ENCODE measurements at regions not wholly inside any gene's neighbourhood (a gene's known extent, or its start where the extent isn't known, plus 50 kb on each side); places are given as distances from the start of the nearest gene placed in this dataset.

DNA sequence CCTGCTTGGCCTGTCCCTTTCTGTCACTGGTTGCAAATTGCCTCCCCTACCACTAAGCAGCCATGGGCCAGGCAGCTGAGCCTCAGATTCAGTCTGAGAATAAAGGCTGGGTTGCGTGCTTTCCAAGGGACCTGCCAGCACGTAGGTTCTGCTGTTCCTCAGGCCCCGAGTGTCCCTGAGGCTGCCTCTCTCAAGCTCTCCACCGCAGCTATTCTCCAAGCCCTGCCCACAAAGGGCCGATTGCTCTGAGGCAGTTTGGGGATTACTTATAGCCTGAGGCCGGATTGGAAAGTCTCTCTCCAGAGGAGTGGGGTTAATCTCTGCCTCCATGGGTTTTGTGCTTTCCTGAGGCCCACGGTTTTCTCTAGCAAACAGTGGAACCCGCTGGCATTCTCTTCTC lies 590.7 kb downstream of the BCOR start:
- no peak for DNase-seq (ENCODE audit: low read depth)

DNA sequence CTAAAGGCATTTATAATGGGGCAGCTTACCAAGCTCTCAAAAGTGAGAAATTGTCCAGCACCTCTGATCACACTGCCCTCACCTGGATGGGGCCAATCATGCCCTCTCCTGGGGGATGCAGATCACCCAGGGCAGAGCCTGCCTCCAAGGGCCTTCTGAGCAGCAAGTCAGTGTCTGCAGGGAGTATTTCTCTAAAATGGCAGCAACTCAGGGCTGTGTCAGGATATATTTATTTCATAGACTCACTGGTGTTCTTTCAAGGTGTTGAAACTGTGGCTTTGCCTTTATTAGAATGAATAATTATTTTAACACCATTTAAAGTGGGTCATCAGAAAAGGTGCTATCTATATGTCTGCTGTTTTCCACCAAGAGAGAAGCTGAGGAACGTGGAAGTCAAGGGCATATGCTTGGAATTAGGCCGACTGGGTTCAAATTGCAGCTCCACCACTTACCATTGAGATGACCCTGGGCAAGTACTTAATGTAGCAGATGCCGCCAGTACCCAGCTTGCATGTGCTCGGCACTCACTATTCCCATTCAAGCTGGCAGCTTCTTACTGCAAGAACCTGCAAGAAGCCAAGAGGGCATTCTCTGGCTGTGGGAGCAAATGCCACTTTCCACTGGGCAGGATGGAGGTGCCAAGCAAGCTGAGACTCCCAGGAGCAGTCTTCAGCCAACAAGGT lies 590.0 kb downstream of the BCOR start:
- no peak for DNase-seq (ENCODE audit: low read depth)

DNA sequence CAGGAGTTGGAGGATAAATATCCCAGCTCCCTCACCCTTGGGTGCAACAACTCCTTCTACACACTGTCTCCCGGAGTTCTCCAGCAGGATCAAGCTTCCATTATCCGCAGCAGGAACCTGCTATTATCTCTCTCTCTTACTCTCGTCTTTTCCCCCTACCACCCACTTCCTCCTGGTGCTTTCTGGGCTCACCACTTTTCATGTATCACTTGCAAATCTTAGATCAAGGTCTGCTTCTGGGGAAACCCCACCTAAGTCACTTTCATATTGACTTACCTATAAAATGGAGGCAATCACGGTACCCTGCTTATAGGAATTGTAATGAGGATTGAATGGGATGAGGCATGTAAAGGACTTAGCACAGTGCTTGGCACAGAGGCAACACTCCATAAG lies 589.5 kb downstream of the BCOR start:
- no peak for DNase-seq (ENCODE audit: low read depth)

DNA sequence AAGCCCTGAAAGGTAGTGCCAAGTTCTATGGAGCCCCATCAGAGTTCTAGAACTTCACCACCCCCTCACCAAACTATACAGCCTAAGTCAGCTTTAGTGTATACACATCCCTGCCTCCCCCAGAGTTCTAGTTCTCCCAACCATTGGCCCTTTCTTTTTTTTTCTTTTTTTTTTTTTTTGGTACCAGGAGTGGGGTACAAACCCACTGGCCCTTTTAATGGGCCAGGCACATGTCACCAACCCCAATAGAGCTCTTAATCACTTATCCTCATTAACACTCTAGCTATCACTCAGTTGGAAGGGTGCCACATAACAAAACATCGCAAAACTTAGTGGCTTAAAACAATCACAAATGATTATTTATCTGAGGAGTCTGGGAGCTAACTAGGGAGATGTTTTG lies 588.6 kb downstream of the BCOR start:
- no peak for DNase-seq (ENCODE audit: low read depth)

DNA sequence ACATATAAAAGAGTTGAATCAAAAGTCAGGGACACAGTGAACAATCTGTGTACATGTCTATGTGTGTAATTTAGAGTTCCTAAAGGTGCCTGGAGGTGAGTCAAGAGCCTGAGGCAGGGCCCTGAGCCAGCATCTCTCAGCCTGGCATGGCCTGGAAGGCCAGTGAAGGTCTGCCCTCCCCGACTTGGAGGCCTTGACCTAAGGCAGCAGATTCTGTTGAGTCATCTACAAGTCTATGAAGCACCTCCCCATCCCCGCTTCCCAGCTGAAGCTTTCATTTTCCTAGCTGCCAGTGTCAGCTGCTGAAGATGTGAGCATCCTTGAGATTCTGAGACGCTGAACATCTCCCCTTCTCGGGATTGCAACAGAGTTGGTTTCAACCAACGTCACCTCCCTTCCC lies 583.9 kb downstream of the BCOR start:
- no peak for DNase-seq (ENCODE audit: low read depth)

DNA sequence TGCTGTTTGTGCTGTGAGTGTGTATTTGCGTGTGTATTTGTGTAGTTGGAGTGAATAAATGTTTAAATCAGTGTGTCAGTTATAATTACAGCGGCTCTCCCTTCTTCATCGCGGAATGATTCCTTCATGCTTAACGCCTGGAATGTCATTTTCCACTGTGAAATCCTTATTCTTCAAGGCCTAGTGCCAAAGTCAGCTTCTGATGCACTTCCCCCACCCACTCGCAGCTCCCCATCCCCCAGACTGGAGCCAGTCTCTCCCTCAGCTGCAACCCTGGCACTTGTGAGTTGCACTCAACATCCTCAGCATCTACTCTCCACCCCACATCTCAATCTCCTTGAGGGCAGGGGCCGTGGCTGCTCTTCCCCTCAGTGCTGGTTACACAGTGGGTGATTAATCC lies 583.0 kb downstream of the BCOR start:
- DNase-seq (ENCODE audit: low read depth) = no peak

DNA sequence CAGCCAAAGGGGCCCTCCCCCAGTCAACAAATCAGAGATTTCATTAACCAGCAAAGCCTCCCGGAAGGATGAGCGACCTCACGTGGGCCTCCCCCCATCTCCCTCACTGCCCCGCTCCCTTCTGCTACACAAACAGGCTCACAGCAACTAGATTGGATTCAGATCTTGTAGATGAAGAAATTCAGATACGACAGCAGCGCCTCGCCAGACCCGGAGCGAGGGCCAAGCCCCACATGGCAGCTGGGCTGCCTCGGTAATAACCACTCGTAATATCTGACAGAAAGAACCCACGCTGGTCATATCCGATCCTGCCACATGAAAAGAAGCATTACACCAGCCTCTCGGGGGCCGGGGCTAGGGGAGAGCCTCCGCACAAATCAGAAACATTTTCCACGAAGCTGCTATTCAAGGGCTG lies 581.3 kb downstream of the BCOR start:
- DNase-seq (ENCODE audit: low read depth) = no peak

DNA sequence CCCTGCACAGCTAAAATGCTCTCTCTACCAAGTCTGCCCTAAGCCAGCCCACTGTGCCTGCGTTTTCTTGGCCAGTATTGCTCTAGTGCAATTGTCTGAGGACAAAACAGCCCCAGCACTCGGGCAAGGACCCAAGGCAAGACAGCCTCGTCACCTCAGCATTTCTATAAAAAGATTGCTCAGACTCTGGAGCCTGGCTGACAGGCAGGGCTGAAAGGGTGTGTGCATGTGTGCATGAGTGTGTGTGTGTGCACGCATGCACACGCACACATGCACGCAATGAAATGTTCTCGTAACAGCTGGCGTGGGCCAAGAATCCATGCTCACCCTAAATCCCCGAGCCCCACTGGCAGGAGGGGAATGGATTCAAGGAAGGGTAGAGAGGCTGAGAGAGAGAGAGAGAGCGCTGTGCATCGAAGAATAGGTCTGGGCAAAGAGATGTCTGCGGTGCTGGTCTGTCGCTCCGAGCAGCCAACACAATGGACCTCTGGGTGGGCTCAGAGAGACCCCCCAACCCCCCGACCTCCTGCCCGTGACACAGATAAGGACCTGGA lies 579.2 kb downstream of the BCOR start:
- no peak for DNase-seq (ENCODE audit: low read depth)

DNA sequence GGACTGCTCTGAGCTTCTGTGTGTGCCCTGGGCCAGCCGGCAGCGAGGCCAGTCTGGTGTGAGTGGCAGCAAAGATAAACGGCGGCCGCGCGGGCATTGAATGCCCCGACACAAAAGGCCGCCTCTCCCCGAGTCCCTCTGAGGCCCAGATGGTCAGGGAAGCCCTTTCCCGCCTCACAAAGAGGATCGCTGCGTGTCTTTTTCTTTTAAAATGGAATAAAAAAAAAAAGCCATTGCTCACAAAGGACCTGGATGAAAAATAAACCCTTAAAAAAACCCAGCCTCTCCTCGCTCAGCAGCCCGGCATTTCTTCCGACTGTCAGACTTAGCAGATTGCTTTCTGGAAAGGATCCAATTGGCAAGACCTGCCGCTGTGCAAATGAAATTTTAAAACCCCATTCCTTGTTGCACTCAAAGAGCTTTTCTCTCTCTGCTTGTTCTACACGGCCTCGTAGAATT lies 578.7 kb downstream of the BCOR start:
- DNase-seq (ENCODE audit: low read depth) = no peak

DNA sequence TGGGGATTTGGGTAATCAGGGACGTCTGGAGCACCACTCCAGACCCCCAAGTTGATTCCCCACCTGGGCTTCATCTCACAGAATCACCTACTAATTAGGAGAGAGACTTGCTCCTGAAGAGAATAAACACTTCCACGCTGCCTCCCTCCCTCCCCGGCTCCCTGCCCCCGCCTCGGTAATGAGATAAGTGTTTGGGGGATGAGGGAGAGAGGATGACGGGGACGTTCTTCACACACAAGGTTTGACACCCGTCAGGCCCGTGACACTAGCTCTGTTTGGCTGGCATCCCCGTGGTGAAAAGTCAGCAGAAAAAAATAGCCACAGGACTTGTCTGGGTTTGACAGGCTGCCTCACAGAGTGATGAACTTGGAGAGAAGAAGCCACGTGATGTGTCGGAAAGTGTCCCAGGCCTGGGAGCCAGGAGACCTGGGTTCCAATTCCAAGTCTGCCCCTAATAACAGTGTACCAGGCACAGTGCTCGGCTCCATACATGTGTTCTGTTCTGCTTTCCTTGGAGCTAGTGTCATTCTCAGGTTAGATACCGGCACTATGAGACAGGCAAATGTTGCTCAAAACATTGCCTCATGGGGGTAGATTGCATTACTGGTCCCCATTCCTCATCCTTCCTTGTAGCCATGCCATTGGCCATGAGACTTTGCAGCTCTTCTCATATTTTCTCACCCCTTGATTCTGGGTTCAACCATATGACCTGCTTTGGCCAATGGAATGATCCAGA lies 578.0 kb downstream of the BCOR start:
- no peak for DNase-seq (ENCODE audit: low read depth)

DNA sequence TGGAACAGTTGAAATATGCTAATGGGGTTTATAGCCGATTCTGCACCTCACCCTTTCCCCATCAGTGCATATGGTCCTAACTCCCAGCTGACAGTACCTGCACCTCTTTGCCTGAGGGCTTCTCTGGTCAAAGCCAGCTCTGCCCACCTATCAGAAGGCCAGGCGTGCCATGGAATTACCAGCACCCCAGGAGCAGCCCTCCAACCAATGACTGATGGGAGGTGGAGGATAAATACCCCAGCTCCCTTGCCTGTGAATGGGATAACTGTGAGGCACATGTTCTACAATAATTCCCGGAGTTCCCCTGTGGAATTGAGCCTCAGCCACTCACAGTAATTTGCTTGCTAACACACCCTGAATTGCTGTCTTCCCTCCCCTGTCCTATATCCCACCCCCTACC lies 572.0 kb downstream of the BCOR start:
- no peak for DNase-seq (ENCODE audit: low read depth)

DNA sequence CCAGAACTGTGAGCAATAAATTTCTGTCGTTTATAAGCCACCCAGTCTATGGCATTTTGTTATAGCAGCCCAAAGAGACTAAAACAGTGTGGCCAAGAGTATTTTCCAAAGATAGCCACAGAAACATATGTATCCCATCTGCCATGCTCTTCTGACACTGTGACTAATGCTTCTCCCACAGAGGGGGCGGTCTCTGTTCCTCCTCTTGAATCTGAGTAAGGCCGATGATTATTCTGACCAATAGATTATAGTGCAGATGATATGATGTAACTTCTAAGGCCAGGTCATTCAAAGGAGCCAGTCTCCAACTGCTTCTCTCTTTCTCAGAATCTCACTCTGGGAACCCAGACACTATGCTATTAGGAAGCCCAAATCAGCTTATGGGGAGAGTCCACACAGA lies 570.7 kb downstream of the BCOR start:
- DNase-seq (ENCODE audit: low read depth) = no peak

DNA sequence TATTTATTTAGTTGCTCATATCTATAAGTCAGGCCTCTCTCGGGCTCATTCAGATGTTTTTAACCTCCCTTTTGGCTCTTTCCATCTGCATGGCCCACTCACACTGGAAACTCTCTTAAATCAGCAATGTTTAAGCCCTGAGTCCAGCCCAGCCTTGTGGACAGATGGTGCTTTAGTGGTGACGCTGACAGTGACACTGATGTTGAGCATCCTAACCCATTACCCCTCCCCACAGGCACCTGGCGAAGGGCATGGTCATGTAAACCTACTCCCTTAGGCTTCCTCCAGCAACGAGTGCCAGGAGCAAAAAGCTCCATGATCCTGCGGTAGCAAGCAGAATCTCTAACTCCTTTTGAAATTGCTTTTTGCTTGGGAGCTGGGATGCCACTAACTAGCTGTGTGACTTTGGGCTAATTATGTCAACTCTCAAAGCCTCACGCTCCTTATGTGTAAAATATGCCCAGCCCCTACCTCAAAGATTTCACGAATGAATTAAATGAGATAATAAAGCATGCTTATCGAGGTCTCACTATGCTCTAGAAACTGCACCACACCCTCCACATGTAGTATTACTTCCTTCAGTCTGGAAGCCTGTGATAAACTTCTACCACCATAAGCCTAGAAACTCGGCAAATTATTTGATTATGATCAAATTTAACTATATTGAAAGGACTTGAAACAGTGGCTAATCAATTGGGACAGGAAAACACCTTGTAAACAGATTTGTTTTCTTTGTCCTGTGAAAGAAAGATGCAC lies 569.4 kb downstream of the BCOR start:
- no peak for DNase-seq (ENCODE audit: low read depth)

DNA sequence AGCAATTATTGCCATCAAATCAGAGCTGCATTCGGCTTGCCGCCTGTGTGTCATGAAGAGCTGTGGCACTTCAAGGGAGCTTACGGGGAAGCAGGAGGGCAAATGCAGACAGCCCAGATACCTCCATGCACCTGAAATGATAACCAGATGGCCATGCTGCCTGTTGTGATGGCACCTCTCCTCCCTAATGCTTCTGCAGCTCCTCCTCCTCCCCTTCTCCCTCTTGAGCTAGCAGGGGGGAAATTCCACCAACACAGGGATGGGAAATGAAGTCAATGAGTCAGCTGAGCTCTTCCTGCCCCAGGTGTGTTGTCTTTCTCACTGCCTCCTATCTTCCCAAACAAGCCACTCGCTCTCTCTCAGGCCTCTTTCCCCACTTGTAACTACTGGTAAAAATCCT lies 565.0 kb downstream of the BCOR start:
- DNase-seq (ENCODE audit: low read depth) = no peak

DNA sequence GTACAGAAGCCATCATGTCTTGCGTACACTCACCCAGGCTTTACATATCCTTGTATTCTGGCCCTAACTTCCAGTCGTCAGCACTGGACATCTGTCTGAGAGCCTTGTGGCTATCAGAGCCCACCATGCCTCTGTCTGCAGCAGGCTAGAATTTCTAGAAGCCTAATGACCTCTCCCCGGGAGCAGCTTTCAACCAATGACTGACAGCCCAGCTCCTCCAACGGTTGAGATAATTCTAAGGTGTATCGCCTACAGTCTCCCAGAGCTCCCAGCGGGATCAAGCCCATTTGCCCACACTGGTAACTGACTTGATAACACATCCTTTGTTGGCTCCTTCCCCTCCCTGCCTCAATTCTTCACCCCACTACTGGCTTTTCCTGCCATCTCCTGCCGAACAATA lies 562.8 kb downstream of the BCOR start:
- DNase-seq (ENCODE audit: low read depth) = no peak

DNA sequence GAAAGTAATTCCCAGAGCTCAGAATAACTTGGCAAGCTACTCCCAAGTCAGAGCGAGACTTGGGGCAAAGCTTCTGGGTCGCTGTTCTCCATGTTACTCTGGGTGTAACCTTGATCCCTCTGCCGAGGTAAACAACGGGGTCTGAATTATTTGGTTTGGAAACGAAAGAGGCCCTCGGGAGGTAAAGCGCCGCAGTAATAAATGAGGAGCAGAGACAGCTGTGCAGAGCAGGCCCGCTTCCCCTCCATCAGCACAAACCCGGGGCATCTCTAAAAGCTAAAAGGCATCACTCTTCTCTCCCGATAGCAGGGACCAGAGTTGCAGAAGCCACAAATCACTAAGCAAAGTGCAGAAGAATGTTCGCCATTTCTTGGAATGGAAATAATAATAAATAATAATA lies 561.5 kb downstream of the BCOR start:
- DNase-seq (ENCODE audit: low read depth) = no peak

DNA sequence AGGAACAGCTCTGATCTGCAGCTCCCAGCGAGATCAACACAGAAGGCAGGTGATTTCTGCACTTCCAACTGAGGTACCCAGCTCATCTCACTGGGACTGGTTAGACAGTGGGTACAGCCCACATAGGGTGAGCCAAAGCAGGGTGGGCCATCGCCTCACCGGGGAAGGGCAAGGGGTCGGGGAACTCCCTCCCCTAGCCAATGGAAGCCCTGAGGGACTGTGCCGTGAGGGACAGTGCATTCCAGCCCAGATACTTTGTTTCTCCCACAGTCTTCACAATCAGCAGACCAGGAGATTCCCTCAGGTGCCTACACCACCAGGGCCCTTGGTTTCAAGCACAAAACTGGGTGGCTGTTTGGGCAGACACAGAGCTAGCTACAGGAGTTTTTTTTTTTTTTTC lies 555.9 kb downstream of the BCOR start:
- DNase-seq (ENCODE audit: low read depth) = no peak

DNA sequence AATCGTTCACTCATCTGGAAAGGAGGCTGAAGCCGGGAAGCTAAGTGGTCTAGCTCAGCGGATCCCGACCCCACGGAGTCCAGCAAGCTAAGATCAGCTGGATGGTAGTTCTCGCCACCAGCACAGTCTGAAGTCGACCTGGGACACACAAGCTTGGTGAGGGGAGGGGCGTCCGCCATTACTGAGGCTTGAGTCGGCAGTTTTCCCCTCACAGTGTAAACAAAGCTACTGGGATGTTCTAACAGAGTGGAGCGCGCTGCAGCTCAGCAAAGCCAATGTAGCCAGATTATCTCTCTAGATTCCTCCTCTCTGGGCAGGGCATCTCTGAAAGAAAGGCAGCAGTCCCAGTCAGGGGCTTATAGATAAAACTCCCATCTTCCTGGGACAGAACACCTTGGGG lies 555.4 kb downstream of the BCOR start:
- no peak for DNase-seq (ENCODE audit: low read depth)

DNA sequence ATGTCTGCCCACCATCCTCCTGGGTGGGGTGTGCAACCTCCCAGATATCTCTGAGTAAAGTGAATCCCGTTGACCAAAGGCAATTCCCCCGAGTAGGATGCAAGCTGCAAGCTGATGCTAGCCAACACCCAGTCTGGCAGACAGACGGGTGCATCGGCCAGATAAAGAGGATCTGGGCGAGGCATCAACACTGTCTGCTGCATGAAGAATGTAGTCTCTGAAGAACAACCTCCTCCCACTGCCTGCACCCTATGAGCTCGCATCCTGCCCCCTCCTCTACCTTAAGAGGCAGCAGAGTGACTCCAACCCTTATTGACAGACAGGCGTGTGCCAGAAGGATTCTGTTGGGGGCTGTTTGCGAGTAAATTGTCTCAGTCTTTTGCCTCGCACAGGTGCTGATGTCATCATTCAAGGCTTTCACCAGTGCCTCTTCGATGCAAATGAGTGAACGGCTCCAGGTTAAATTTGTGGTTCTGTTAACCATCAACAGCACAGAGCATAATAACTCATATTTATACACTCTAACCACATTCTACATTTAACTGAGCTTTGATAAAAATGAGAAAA lies 546.9 kb downstream of the BCOR start:
- no peak for DNase-seq (ENCODE audit: low read depth)

DNA sequence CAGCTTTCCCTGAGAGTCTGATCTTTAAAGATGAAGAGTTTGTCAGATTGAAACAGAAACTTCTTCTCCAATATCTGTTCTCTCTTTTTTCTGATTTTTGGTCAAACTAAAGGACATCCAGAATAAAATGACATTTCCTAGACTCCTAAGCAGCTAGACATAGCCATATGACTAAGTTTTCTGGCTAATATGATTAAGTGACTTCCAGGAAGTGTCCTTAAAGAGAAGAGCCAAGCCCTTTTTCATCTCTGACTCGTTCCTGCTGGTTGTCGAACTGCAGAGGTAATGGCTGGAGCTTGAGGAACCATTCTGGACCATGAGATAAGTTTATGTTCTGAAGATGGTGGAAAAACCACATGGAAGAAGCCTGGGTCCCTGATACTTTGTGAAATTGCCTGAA lies 546.0 kb downstream of the BCOR start:
- DNase-seq (ENCODE audit: low read depth) = no peak

DNA sequence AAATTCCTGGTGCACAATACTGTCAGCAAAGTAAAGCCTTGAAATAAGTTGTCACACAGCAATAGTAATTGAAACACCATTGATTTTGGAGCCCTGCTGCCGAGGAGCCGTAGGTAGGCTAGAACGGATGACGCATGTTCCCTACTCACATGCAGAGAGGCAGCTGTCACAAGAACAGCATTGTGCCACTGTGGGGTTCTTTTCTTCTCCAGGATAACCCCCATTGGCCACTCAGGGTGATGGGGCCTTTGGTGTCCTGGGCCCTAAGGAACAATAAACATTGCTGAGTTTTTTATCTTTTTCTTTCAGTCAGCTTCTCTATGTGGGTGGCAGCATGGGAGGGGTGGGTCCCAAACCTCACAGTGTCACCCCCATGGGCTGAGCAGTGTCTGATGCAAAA lies 542.3 kb downstream of the BCOR start:
- no peak for DNase-seq (ENCODE audit: low read depth)

DNA sequence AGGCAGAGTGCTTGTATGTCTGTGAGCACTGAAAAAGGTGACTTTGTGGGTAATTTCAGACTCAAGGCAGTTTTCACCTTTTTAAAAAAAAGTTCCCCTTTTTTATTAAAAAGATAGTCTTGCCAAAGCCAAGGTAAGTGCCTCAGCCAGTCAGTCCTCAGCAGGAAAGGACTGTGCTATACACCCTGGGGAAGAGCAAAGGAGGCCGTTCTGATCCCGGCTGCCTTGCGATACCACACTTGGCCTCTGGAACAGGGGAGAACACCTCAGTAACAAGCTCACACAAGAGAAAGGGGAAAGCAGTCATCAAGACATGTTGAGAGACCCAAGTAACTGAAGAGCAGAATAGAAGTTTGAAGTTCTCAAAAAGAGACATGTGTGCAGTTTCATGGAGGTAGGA lies 541.7 kb downstream of the BCOR start:
- no peak for DNase-seq (ENCODE audit: low read depth)

DNA sequence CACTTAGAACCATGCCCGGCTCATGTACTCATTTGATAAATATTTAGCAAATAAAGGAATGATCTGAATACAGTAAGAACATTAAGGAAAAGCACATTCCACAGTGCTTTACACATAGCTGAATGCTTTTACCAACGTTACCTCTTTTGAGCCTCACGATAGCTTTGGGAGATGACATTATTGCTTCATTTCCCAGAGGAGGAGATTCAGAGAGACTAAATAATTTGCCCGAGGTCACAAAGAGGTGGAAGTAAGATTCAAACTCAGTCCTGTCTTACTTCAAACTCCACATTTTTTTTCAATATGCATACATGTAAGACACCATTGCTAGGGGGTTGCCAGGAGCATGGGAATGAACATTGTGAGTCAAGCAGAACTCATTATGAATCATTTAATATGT lies 538.5 kb downstream of the BCOR start:
- no peak for DNase-seq (ENCODE audit: low read depth)

All from HS-27A (cell line).